A172 (cell line): ENCODE measurements at regions not wholly inside any gene's neighbourhood (a gene's known extent, or its start where the extent isn't known, plus 50 kb on each side); places are given as distances from the start of the nearest gene placed in this dataset.
"Not testable (repeated sequence)": the region's sequence is repeated elsewhere in the genome, so short reads cannot be mapped to it uniquely, and the experiment has no call there.

Experiments
- DNase-seq: peaks from one replicate; pipeline ENCODE4 v3.0.0-alpha.2; 2015; ENCODE audit warnings: low spot score

GRCh38 chr22:49659924-49660315, 167.8 kb downstream of the BRD1 start:
- DNase-seq: no peak

GRCh38 chr22:49659281-49659923, 168.3 kb downstream of the BRD1 start:
- DNase-seq: no peak

- DNase-seq: no peak
Observed at GRCh38 chr22:49658902-49659280, 168.8 kb downstream of the BRD1 start.

- DNase-seq: no peak
Observed at GRCh38 chr22:49657974-49658590, 169.6 kb downstream of the BRD1 start.

- DNase-seq: peak; percentile 1
Observed at GRCh38 chr22:49657275-49657973, 170.2 kb downstream of the BRD1 start.

GRCh38 chr22:49656883-49657274, 170.8 kb downstream of the BRD1 start:
- DNase-seq: not testable (repeated sequence)

GRCh38 chr22:49656291-49656851, 171.3 kb downstream of the BRD1 start:
- no peak for DNase-seq

GRCh38 chr22:49655168-49655812, 172.4 kb downstream of the BRD1 start:
- DNase-seq: no peak

- no peak for DNase-seq
Observed at GRCh38 chr22:49650336-49651241, 177.1 kb downstream of the BRD1 start.

GRCh38 chr22:49649166-49650068, 178.3 kb downstream of the BRD1 start:
- no peak for DNase-seq

- no peak for DNase-seq
Observed at GRCh38 chr22:49648053-49648452, 179.6 kb downstream of the BRD1 start.

GRCh38 chr22:49647627-49648026, 180.0 kb downstream of the BRD1 start:
- no peak for DNase-seq

- DNase-seq: no peak
Observed at GRCh38 chr22:49646876-49647275, 180.8 kb downstream of the BRD1 start.

GRCh38 chr22:49645791-49646550, 181.7 kb downstream of the BRD1 start:
- DNase-seq: no peak

GRCh38 chr22:49645257-49645656, 182.4 kb downstream of the BRD1 start:
- DNase-seq: no peak

GRCh38 chr22:49643998-49644397, 183.7 kb downstream of the BRD1 start:
- DNase-seq: no peak

- DNase-seq: no peak
Observed at GRCh38 chr22:49643466-49643865, 184.2 kb downstream of the BRD1 start.

GRCh38 chr22:49642741-49643140, 184.9 kb downstream of the BRD1 start:
- no peak for DNase-seq

GRCh38 chr22:49642331-49642730, 185.3 kb downstream of the BRD1 start:
- DNase-seq: no peak
